ENCODE measurements at regions not wholly inside any gene's neighbourhood (a gene's known extent, or its start where the extent isn't known, plus 50 kb on each side); places are given as distances from the start of the nearest gene placed in this dataset.

DNA sequence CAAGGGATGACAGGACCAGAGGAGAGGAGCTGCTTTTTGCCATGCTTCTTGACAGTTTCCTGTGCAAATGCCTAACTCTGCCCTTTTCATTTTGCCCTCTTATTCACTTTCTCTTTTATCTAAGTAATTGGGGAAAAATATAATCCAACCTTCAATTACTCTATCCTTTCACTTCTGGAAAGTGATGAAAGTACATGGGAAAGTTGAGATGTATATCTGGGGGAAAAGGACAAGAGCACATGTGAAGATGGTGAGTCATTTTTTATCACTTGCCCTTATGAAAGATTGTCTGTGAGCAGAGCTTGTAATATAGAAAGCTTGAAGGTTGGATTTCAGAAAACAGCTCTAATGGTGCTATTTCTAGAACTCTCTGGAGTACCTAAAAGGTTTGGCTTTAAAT lies 1070.7 kb downstream of the CNTNAP5 start:
- TF ChIP-seq, protein P1, sequence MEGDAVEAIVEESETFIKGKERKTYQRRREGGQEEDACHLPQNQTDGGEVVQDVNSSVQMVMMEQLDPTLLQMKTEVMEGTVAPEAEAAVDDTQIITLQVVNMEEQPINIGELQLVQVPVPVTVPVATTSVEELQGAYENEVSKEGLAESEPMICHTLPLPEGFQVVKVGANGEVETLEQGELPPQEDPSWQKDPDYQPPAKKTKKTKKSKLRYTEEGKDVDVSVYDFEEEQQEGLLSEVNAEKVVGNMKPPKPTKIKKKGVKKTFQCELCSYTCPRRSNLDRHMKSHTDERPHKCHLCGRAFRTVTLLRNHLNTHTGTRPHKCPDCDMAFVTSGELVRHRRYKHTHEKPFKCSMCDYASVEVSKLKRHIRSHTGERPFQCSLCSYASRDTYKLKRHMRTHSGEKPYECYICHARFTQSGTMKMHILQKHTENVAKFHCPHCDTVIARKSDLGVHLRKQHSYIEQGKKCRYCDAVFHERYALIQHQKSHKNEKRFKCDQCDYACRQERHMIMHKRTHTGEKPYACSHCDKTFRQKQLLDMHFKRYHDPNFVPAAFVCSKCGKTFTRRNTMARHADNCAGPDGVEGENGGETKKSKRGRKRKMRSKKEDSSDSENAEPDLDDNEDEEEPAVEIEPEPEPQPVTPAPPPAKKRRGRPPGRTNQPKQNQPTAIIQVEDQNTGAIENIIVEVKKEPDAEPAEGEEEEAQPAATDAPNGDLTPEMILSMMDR (IDR thresholded peaks at IDR 0.05) = no peak
- H3K27me3 Mint-ChIP-seq (ENCODE audit: insufficient read depth) = no peaks in the 10 kb centered on the region
- H3K27ac Mint-ChIP-seq = no peak overlapping the region
- no peaks in the 10 kb centered on the region for H3K36me3 Mint-ChIP-seq (ENCODE audit: low read depth)
- DNase-seq = no peak
- no peak overlapping the region for H3K4me3 Mint-ChIP-seq
- H3K9me3 Mint-ChIP-seq = peaks cover 25% of the 10 kb centered on the region
- H3K4me1 Mint-ChIP-seq (ENCODE audit: low read depth) = no peaks in the 10 kb centered on the region

DNA sequence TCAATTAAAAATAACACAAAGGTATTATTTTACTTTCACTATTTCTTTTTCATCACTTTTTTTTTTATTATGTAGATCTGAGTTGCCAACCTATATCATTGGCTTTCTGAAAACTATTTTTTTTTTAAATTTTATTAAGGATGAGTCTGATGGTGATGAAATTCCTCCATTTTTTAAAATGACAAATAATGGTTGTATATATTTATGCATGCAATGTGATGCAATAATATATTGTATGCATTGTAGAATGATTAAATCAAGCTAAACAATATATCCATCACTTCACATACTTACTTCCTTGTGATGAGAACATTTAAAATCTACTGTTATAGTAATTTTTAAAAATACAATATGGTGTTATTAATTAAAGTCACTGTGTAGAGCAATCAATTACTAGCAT lies 1081.6 kb downstream of the CNTNAP5 start:
- DNase-seq = no peak
- Mint-ChIP-seq H3K27ac (no peak overlapping the region), H3K4me3 (no peak overlapping the region), H3K9me3 (peaks cover 21% of the 10 kb centered on the region), H3K4me1 (ENCODE audit: low read depth) (no peaks in the 10 kb centered on the region), H3K27me3 (ENCODE audit: insufficient read depth) (no peaks in the 10 kb centered on the region), H3K36me3 (ENCODE audit: low read depth) (no peaks in the 10 kb centered on the region)
- TF ChIP-seq, protein P1 (IDR thresholded peaks at IDR 0.05) = no peak

DNA sequence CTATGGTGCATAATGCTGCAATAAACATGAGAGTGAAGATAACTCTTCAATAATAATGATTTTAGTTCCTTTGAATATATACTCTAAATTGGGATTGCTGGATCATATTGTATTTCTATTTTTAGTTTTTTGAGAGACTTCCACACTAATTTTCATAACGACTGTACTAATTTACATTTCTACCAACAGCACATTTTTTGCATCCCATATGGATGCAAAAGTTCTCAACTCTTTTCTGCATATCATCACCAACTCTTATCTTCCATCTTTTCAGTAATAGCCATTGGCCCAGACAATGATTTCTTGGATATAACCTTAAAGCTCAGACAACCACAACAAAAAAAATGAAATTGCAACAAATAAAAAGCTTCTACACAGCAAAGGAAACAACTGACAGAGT lies 1082.4 kb downstream of the CNTNAP5 start:
- no peak overlapping the region for H3K4me3 Mint-ChIP-seq
- H3K27me3 Mint-ChIP-seq (ENCODE audit: insufficient read depth) = no peaks in the 10 kb centered on the region
- no peak overlapping the region for H3K27ac Mint-ChIP-seq
- TF ChIP-seq, protein P1 (IDR thresholded peaks at IDR 0.05) = no peak
- no peaks in the 10 kb centered on the region for H3K36me3 Mint-ChIP-seq (ENCODE audit: low read depth)
- peaks cover 16% of the 10 kb centered on the region for H3K9me3 Mint-ChIP-seq
- no peaks in the 10 kb centered on the region for H3K4me1 Mint-ChIP-seq (ENCODE audit: low read depth)
- no peak for DNase-seq

DNA sequence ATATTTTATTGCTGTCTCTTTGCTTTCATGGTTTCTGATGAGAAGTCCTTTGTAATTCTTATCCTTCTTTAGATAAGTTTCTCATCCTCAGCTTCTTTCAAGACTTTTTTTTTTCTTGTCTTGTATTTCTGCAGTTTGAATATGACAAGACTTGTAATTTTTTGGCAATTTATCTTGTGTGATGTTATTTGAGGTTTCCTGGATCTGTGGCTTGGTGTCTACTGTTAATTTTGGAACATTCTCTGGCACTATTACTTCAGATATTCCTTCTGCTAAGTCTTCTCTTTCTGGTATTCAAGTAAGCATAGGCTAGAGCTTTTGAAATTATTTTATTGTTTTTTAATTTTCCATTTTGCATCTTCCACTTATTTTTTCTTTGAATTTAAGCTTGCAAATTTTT lies 1083.2 kb downstream of the CNTNAP5 start:
- TF ChIP-seq, protein P1 (IDR thresholded peaks at IDR 0.05) = no peak
- H3K36me3 Mint-ChIP-seq (ENCODE audit: low read depth) = no peaks in the 10 kb centered on the region
- peaks cover 10% of the 10 kb centered on the region for H3K9me3 Mint-ChIP-seq
- H3K27me3 Mint-ChIP-seq (ENCODE audit: insufficient read depth) = no peaks in the 10 kb centered on the region
- H3K27ac Mint-ChIP-seq = no peak overlapping the region
- H3K4me1 Mint-ChIP-seq (ENCODE audit: low read depth) = no peaks in the 10 kb centered on the region
- DNase-seq = no peak
- H3K4me3 Mint-ChIP-seq = no peak overlapping the region

DNA sequence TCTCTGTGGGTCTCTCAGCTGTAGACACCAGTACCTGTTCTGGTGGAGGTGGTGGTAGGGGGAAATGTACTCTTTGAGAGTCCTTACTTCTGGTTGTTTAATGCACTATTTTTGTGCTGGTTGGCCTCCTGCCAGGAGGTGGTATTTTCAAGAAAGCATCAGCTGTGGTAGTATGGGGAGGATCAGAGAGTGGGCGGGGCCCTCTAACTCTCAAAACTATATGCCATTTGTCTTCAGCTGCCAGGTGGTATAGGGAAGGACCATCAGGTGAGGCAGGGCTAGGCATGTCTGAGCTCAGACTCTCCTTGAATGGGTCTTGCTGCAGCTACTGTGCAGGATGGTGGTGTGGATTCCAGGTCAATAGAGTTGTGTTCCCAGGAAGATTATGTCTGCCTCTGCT lies 1100.8 kb downstream of the CNTNAP5 start:
- H3K27ac Mint-ChIP-seq = no peak overlapping the region
- H3K9me3 Mint-ChIP-seq = peaks cover 53% of the 10 kb centered on the region
- no peaks in the 10 kb centered on the region for H3K4me1 Mint-ChIP-seq (ENCODE audit: low read depth)
- no peaks in the 10 kb centered on the region for H3K36me3 Mint-ChIP-seq (ENCODE audit: low read depth)
- DNase-seq = no peak
- no peak overlapping the region for H3K4me3 Mint-ChIP-seq
- H3K27me3 Mint-ChIP-seq (ENCODE audit: insufficient read depth) = no peaks in the 10 kb centered on the region
- TF ChIP-seq, protein P1 (IDR thresholded peaks at IDR 0.05) = no peak

DNA sequence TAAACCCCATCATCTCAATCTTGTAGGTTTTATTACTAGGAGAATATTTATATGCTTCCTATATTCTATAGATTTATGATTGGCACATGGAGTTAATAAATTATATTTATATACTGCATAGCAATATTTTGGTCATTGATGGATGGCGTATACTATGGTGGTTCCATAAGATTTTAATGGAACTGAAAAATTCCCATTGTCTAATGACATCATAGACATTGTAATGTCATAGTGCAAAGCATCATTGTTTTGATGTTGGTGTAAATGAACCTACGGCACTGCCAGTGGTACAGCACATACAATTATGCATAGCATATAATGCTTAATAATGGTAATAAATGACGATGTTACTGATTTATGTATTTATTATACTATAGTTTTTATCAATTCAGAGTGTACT lies 1135.9 kb downstream of the CNTNAP5 start:
- Mint-ChIP-seq H3K27me3 (ENCODE audit: insufficient read depth) (no peaks in the 10 kb centered on the region), H3K4me1 (ENCODE audit: low read depth) (no peaks in the 10 kb centered on the region), H3K27ac (no peak overlapping the region), H3K9me3 (peaks cover 26% of the 10 kb centered on the region), H3K4me3 (no peak overlapping the region), H3K36me3 (ENCODE audit: low read depth) (no peaks in the 10 kb centered on the region)
- TF ChIP-seq, protein P1 (IDR thresholded peaks at IDR 0.05) = no peak
- no peak for DNase-seq
